K562 (cell line): ENCODE measurements at regions not wholly inside any gene's neighbourhood (a gene's known extent, or its start where the extent isn't known, plus 50 kb on each side); places are given as distances from the start of the nearest gene placed in this dataset. TPM values are rescaled to one million over a fixed set of nuclear protein-coding genes. Genes with fewer than 3 reads are reported as not detected.

ENCODE experiments used
- ATAC-seq: fragments of 200-7000 bp; cut with Tn5 transposase; 3 replicates; pipeline ENCODE4 v1.9.1; 2020; ENCODE audit warnings: moderate library complexity
- BruUV-seq: library from RNA; stranded (reverse); fragments of 400-500 nt; replicated peaks from 2 replicates; lab custom pipeline; 2021; lab: Mats Ljungman, UMichigan
- CTCF ChIA-PET: fragments of 300-600 bp; formaldehyde crosslinking; extraction: SDS; loops from one replicate; lab custom pipeline; 2021; ENCODE audit warnings: low intra/inter-chr PET ratio; lab: Yijun Ruan, JAX
- POLR2A ChIA-PET: fragments of 300-600, 350-650 bp; sonication (Branson Sonifier 250); formaldehyde crosslinking; extraction: SDS; loops from one replicate; lab custom pipeline; 2021; ENCODE audit warnings: antibody characterized with exemption, inconsistent platforms; lab: Yijun Ruan, JAX
- DNase-seq, 4 experiments: peaks; one replicate each; pipeline versions ENCODE4 v3.0.0 to v3.0.0-alpha.2; 2011 to 2018; ENCODE audit warnings: low spot score in 3 of 4, mixed read lengths in 3 of 4; ENCODE audit errors: extremely low read depth in 1 of 4
- FAIRE-seq: peaks from 2 replicates; lab custom pipeline; 2011; peaks lifted over from hg19 to GRCh38; lab: Jason Lieb, UNC
- H2AFZ ChIP-seq: 2 replicates; pipeline ENCODE4 v1.6.0; 2011; ENCODE audit warnings: low read depth, low read length, control low read depth, inconsistent platforms
- H3K27ac ChIP-seq: fragments of 200-600 bp; 3 replicates; pipeline ENCODE4 v1.8.0; 2011; ENCODE audit warnings: low read depth, mild to moderate bottlenecking, control low read depth, inconsistent platforms, low read length, moderate library complexity, mixed read lengths; ENCODE audit errors: extremely low read depth
- H3K27me3 ChIP-seq, 2 experiments: fragments of 300-600 bp in 1 of 2; 2 replicates in 1 of 2; 3 replicates in 1 of 2; pipeline versions ENCODE4 v1.6.0 to v1.8.0; 2011; ENCODE audit warnings: inconsistent platforms in 2 of 2, low read length in 2 of 2, mild to moderate bottlenecking in 1 of 2, mixed read lengths in 1 of 2, moderate library complexity in 1 of 2; ENCODE audit not compliant: control insufficient read depth in 2 of 2, insufficient read depth in 2 of 2
- H3K36me3 ChIP-seq: fragments of 300-600 bp; 3 replicates; pipeline ENCODE4 v1.8.0; 2011; ENCODE audit warnings: mild to moderate bottlenecking, low read length, inconsistent platforms; ENCODE audit not compliant: control insufficient read depth, insufficient read depth
- H3K4me1 ChIP-seq, 2 experiments: fragments of 200-600 bp in 1 of 2; replicated peaks in 1 of 2; 2 replicates in 1 of 2; 3 replicates in 1 of 2; pipeline versions ENCODE4 v1.5.1 to v1.8.0; 2011; ENCODE audit warnings: inconsistent platforms in 2 of 2, low read length in 2 of 2, mild to moderate bottlenecking in 1 of 2, mixed read lengths in 1 of 2, moderate library complexity in 1 of 2; ENCODE audit not compliant: control insufficient read depth in 2 of 2, insufficient read depth in 2 of 2
- H3K4me2 ChIP-seq: 2 replicates; pipeline ENCODE4 v1.6.1; 2011; ENCODE audit warnings: low read length, control low read depth, inconsistent platforms, mixed read lengths; ENCODE audit not compliant: insufficient read depth
- H3K4me3 ChIP-seq: fragments of 200-600 bp; sonication (generic), shearing (Covaris generic); 2 replicates; pipeline ENCODE4 v1.5.1; 2016; ENCODE audit warnings: control low read depth, inconsistent platforms
- H3K79me2 ChIP-seq: fragments of 200-600 bp; 3 replicates; pipeline ENCODE4 v1.8.0; 2011; ENCODE audit warnings: low read length, inconsistent platforms; ENCODE audit not compliant: control insufficient read depth, insufficient read depth
- H3K9ac ChIP-seq, 2 experiments: 2 replicates each; pipeline versions ENCODE4 v1.6.0 to v1.6.1; 2011; ENCODE audit warnings: low read depth in 2 of 2, low read length in 2 of 2, control low read depth in 1 of 2, inconsistent platforms in 1 of 2, mild to moderate bottlenecking in 1 of 2, mixed read lengths in 1 of 2; ENCODE audit not compliant: insufficient read depth in 1 of 2
- H3K9me1 ChIP-seq: one replicate; pipeline ENCODE4 v1.6.0; 2011; ENCODE audit warnings: inconsistent platforms, mild to moderate bottlenecking, low read length, moderate library complexity; ENCODE audit not compliant: control insufficient read depth, insufficient read depth
- H3K9me3 ChIP-seq: replicated peaks from 2 replicates; pipeline ENCODE4 v1.5.1; 2011; ENCODE audit warnings: low read depth, low read length, inconsistent platforms; ENCODE audit not compliant: control insufficient read depth, insufficient read depth
- H4K20me1 ChIP-seq: replicated peaks from 2 replicates; pipeline ENCODE4 v1.6.1; 2011; ENCODE audit warnings: low read length, inconsistent platforms, mixed read lengths; ENCODE audit not compliant: control insufficient read depth, insufficient read depth
- NCOA6 ChIP-seq: fragments of 450-650 bp; IDR thresholded peaks from 2 replicates; pipeline ENCODE4 v1.6.1; 2017; ENCODE audit warnings: mild to moderate bottlenecking
- RBM14 ChIP-seq: fragments of 200-400 bp; formaldehyde crosslinking; IDR thresholded peaks from 2 replicates; pipeline ENCODE4 v1.6.1; 2018; ENCODE audit warnings: low read depth, mild to moderate bottlenecking, low read length, moderate library complexity, borderline replicate concordance; ENCODE audit not compliant: insufficient read depth
- WGBS: fragments of 100-300 bp; shearing (Covaris generic); methylation state at CpG from one replicate; pipeline ENCODE4 v1.1.6; 2016; ENCODE audit warnings: low coverage, mixed read lengths; ENCODE audit not compliant: insufficient coverage; ENCODE audit errors: missing lambda C conversion rate; 5-methylcytosine and 5-hydroxymethylcytosine counted together
- in situ Hi-C: fragments of 300-500 bp; cut with MboI; formaldehyde crosslinking; loops from 4 replicates; pipeline ENCODE4 v1.15.0; 2018; ENCODE audit warnings: inconsistent platforms, mixed read lengths
- intact Hi-C: fragments of 100-400 bp; cut with micrococcal nuclease; formaldehyde crosslinking; loops from 2 replicates; pipeline ENCODE4 v1.14.2; 2022
- small RNA-seq: library from RNA; depleted of rRNA; stranded (forward); fragments of <200 nt; gene quantifications from one replicate; pipeline ENCODE3, GENCODE V24; 2014
- TF ChIP-seq, protein P1 (sequence below), 2 experiments: fragments of 450-650 bp in 1 of 2; sonication (generic) in 1 of 2; formaldehyde crosslinking in 1 of 2; IDR thresholded peaks; 2 replicates each; pipeline versions ENCODE4 v1.7.1 to v1.9.0; 2016 to 2022; ENCODE audit warnings: inconsistent platforms in 1 of 2, mild to moderate bottlenecking in 1 of 2, missing genetic modification reagents in 1 of 2

DNA sequence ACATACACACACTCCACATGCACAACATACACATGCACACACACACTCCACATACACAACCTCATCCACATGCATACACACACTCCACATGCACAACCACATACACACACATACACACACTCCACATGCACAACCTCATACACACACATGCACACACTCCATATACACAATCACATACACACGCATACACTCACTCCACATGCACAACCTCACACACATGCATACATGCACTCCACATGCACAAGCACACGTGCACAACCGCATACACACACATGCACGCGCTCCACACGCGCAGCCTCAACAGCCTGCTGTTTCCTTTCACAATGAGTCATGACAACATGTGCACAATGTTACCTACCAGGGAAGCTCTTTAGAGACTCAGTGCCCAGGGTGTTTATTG lies 61.2 kb upstream of the TMEM132C start:
- Histone ChIP-seq H2AFZ (no peak overlapping the region), H3K9me1 (no peaks in the 10 kb centered on the region), H3K9ac (no peak overlapping the region), H3K4me1 (no peaks in the 10 kb centered on the region), H3K79me2 (no peaks in the 10 kb centered on the region), H3K36me3 (no peaks in the 10 kb centered on the region), H3K4me3 (no peak overlapping the region), H3K9me3 (no peaks in the 10 kb centered on the region; the same call in 1 of the 2 replicates), H3K4me2 (no peak overlapping the region), H4K20me1 (no peaks in the 10 kb centered on the region), H3K27me3 (no peaks in the 10 kb centered on the region), H3K27ac (no peak overlapping the region)
- POLR2A ChIA-PET = no interaction called here
- DNase-seq (no peak), FAIRE-seq (no peak), ATAC-seq (no peak)
- TF ChIP-seq, protein P1, sequence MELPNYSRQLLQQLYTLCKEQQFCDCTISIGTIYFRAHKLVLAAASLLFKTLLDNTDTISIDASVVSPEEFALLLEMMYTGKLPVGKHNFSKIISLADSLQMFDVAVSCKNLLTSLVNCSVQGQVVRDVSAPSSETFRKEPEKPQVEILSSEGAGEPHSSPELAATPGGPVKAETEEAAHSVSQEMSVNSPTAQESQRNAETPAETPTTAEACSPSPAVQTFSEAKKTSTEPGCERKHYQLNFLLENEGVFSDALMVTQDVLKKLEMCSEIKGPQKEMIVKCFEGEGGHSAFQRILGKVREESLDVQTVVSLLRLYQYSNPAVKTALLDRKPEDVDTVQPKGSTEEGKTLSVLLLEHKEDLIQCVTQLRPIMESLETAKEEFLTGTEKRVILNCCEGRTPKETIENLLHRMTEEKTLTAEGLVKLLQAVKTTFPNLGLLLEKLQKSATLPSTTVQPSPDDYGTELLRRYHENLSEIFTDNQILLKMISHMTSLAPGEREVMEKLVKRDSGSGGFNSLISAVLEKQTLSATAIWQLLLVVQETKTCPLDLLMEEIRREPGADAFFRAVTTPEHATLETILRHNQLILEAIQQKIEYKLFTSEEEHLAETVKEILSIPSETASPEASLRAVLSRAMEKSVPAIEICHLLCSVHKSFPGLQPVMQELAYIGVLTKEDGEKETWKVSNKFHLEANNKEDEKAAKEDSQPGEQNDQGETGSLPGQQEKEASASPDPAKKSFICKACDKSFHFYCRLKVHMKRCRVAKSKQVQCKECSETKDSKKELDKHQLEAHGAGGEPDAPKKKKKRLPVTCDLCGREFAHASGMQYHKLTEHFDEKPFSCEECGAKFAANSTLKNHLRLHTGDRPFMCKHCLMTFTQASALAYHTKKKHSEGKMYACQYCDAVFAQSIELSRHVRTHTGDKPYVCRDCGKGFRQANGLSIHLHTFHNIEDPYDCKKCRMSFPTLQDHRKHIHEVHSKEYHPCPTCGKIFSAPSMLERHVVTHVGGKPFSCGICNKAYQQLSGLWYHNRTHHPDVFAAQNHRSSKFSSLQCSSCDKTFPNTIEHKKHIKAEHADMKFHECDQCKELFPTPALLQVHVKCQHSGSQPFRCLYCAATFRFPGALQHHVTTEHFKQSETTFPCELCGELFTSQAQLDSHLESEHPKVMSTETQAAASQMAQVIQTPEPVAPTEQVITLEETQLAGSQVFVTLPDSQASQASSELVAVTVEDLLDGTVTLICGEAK (IDR thresholded peaks at IDR 0.05) = no peak
- TF ChIP-seq, protein P1 (CRISPR knock-in tag; IDR thresholded peaks at IDR 0.05) = no peak
- no peak for TF ChIP-seq NCOA6
- no peak for TF ChIP-seq RBM14
- CTCF ChIA-PET = no interaction called here
- intact Hi-C loops = no loop called here
- in situ Hi-C loops = no loop called here
- BruUV-seq = no TSS peak
- WGBS = 11% methylated on average over 7 of the region's 7 CpGs

Small RNAs in the stretch of these regions (small RNA-seq; reads per million reads assigned to genes)
- gene AC006065.2 (not detected), gene AC073913.2 (not detected), gene HSPE1P20 (not detected), gene RF00019 (not detected), gene RNU1-104P (not detected)
